Central memory CD8-positive, alpha-beta T cell (primary cell): ENCODE measurements at regions not wholly inside any gene's neighbourhood (a gene's known extent, or its start where the extent isn't known, plus 50 kb on each side); places are given as distances from the start of the nearest gene placed in this dataset.

Source experiments
- ATAC-seq: fragments of 150-1000 bp; cut with Tn5 transposase; replicated peaks from 2 replicates; pipeline ENCODE4 v1.10.0; 2022; ENCODE audit warnings: mild to moderate bottlenecking, moderate FRiP score, moderate number of reproducible peaks; ENCODE audit not compliant: poor library complexity, severe bottlenecking; ENCODE audit errors: extremely low read depth
- DNase-seq, 2 donors: peaks; one replicate each; pipeline ENCODE4 v3.0.0; 2021; ENCODE audit warnings: low spot score in 2 of 2
- H3K27ac Mint-ChIP-seq: one replicate; pipeline ENCODE4 v1.8.0; 2022; ENCODE audit warnings: low read depth, mild to moderate bottlenecking, moderate library complexity, mixed read lengths
- H3K27me3 Mint-ChIP-seq: one replicate; pipeline ENCODE4 v1.8.0; 2022; ENCODE audit warnings: mixed read lengths
- H3K36me3 Mint-ChIP-seq: one replicate; pipeline ENCODE4 v1.8.0; 2022; ENCODE audit warnings: mild to moderate bottlenecking, moderate library complexity, mixed read lengths; ENCODE audit not compliant: insufficient read depth
- H3K4me1 Mint-ChIP-seq: one replicate; pipeline ENCODE4 v1.8.0; 2022; ENCODE audit warnings: mixed read lengths
- H3K4me3 Mint-ChIP-seq: one replicate; pipeline ENCODE4 v1.8.0; 2022; ENCODE audit warnings: mild to moderate bottlenecking, moderate library complexity, mixed read lengths
- H3K9me3 Mint-ChIP-seq: one replicate; pipeline ENCODE4 v1.8.0; 2022; ENCODE audit warnings: mixed read lengths

DNA sequence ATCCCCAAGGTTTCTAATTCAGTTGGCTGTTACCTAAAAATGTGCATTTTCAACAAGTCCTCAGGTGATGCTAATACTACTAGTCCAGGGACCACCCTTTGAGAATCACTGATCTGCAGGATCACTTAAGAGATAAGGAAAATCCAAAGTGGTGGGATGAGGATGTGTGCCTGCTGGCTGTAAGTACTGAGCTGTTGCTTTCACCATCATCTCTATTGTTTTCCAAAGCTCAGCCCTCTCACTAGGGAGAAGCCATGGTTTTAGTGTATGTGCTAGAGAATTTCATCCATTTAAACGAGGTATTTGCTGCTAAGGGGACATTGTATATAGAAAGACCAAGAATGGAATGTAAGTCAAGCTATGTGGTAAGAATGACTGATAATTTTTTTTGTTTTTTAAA lies 202.3 kb downstream of the KIF21A start:
- H3K27me3 Mint-ChIP-seq: peaks cover 17% of the 10 kb centered on the region
- H3K4me3 Mint-ChIP-seq: no peak overlapping the region
- DNase-seq: no peak
- no peaks in the 10 kb centered on the region for H3K9me3 Mint-ChIP-seq
- no peak for ATAC-seq
- no peaks in the 10 kb centered on the region for H3K4me1 Mint-ChIP-seq
- H3K27ac Mint-ChIP-seq: no peak overlapping the region
- peaks cover 2% of the 10 kb centered on the region for H3K36me3 Mint-ChIP-seq

DNA sequence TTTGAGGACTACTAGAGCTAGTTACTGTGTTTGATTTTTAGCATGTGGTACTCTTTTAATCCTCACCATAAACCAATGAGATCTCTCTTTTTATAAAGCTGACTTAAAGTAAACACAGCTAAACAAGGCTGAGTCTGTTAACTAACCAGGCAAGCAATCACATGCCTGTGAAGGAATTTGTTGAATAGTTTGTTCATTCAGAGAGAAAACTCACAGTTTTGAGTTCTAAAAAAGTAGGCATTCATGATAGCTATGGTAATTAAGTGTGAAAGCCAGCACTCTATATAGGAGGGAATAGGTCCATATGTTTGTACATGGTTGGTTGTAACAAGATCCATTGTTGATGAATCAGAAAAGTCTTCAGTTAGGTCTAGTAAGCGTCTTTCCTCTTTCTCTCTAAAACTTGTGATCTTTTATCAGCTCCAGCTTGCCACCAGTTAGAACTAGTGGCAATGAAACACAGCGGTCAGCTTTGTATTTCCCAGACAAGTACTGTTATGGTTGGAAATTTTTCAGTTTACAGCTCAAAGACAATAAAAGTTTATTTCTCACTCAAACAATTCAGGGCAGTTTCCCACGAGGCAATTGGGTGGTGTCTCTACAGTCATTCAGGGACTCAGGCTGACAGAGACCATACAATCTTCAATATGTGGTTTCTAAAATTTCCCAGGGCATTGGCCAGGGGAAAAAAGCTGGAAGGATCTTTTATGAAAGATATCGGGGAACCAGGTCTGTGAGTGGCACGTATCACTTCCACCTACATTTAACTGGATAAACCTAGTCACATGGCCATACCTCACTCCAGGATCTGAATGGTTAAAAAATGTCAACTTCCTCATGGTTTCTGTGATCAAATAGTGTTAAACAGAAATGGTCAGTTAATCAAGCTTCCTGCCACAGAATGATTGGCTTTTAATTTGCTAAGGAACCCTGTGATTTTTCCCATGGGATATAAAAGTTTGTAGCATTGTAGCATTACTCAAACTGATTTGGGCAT lies 203.1 kb downstream of the KIF21A start:
- DNase-seq (no peak), ATAC-seq (no peak)
- Mint-ChIP-seq H3K36me3 (peaks cover 2% of the 10 kb centered on the region), H3K27me3 (peaks cover 9% of the 10 kb centered on the region), H3K4me3 (no peak overlapping the region), H3K4me1 (no peaks in the 10 kb centered on the region), H3K9me3 (no peaks in the 10 kb centered on the region), H3K27ac (no peak overlapping the region)

DNA sequence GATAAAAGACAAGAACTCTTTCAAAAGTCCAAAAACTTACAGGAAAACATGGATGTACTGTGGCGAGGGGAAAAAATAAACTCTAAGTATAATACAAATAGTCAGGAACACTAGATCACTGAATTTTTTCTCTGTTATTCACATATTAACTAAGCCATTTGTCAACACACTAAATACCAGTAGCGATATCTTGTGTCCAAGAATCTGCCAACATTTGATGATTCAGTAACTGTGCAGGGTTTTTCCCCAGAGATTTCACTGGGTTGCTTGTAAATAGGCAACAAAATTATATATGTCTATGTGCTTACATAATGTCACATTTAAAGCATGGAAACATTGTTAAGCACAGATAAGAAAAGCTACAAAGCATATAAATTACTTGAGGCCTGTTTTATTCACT lies 205.9 kb downstream of the KIF21A start:
- no peaks in the 10 kb centered on the region for H3K27me3 Mint-ChIP-seq
- H3K9me3 Mint-ChIP-seq: no peaks in the 10 kb centered on the region
- H3K4me1 Mint-ChIP-seq: no peaks in the 10 kb centered on the region
- no peak overlapping the region for H3K4me3 Mint-ChIP-seq
- no peak overlapping the region for H3K27ac Mint-ChIP-seq
- DNase-seq: no peak
- no peak for ATAC-seq
- H3K36me3 Mint-ChIP-seq: peaks cover 4% of the 10 kb centered on the region

DNA sequence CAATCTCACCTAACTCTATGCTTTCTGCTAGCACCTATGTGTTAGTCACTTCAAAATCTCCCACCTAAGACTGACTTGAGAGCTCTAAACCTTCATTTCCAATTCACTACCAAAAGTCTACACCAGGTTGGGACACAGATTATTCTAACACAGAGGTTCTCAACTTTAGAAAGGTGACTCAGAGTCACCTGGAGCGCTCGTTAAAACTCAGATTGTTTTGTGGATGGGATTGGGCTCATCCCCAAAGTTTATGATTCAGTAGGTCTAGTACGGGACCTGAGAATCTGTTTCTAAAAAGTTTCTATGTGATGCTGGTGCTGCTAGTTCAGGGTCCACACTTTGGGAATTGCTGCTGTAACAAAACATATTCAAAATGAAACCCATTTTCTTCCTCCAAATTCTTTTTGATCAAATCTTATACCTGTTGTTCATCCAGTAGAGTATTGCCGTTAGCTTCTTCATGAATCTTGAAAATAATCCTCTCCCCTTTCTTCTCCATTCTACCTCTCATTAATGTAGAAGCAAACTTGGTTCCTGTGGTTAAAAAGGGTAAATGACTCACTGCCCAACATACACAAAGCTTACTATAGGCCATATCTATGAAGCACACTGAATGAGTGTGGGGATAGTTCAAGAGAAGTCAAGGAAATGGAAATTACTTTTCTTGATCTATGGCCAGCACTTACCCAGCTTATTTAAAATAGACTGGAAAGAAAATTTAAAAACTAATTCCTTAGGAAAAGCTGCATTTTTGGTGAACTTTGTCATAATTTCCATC lies 206.7 kb downstream of the KIF21A start:
- Mint-ChIP-seq H3K27me3 (peaks cover 8% of the 10 kb centered on the region), H3K4me3 (no peak overlapping the region), H3K9me3 (no peaks in the 10 kb centered on the region), H3K27ac (no peak overlapping the region), H3K36me3 (peaks cover 4% of the 10 kb centered on the region), H3K4me1 (no peaks in the 10 kb centered on the region)
- ATAC-seq (no peak), DNase-seq (no peak)

DNA sequence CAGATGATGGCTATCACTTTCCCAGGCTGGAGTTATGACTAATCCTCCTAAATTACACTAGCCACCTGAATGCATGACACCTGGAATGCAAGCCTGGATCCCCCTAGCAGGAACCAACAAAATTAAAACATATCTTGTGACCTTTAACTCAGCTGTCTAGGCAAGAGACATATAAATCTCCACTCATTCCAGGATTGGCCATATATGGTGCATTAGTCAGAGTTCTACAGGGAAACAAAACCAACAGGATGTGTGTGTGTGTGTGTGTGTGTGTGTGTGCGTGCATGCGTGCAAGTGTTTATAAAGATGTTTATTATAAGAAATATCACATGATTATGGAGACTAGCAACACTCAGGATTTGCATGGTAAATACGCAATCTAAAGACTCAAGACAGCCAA lies 212.8 kb downstream of the KIF21A start:
- DNase-seq (no peak), ATAC-seq (no peak)

DNA sequence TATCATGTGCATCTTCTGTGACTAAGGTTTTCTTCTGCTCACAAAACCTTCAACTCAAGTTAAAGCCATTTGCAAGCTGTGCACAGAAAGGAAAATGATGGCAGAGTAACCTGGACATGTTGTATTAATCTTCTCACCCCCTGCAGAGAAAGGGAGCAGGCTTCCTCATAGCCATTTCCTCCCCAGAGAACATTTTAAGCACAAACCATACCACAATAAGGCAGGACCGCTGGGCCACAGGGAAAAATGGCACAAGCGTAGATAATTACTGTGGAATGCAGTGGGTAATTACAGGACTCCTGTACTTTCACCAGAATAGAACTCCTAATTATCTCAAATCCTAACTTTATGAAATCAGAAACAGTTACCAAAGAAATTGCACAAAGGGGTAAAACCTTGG lies 215.7 kb downstream of the KIF21A start:
- H3K36me3 Mint-ChIP-seq: no peaks in the 10 kb centered on the region
- ATAC-seq (no peak), DNase-seq (no peak)
- no peaks in the 10 kb centered on the region for H3K4me1 Mint-ChIP-seq
- no peak overlapping the region for H3K4me3 Mint-ChIP-seq
- no peak overlapping the region for H3K27ac Mint-ChIP-seq
- H3K9me3 Mint-ChIP-seq: peaks cover 6% of the 10 kb centered on the region
- peaks cover 47% of the 10 kb centered on the region for H3K27me3 Mint-ChIP-seq

More for the DNA sequence above, 212.8 kb downstream of the KIF21A start:
- Mint-ChIP-seq H3K27ac (no peak overlapping the region), H3K4me3 (no peak overlapping the region), H3K4me1 (no peaks in the 10 kb centered on the region), H3K9me3 (no peaks in the 10 kb centered on the region), H3K27me3 (peaks cover 47% of the 10 kb centered on the region), H3K36me3 (peaks cover 2% of the 10 kb centered on the region)

DNA sequence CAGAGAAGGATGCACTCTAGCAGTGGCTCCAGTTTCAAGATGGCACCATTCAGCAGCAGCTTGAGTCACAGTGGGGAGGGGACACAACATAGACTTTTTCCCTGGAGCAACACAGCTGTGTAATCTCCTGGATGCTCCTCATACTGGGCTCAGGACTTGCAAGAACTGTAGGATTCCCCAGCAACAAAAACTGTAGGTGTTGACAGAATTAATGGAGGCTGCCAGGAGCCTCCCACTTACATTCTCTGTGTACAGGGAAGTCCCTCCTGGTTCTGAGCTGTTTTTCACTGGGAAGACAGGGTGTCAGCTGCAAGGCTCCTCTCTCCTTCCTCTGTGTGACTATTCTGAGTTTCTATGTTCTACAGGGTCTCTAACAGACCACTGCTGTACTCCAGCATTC lies 217.9 kb downstream of the KIF21A start:
- Mint-ChIP-seq H3K4me1 (no peaks in the 10 kb centered on the region), H3K27ac (no peak overlapping the region)
- no peak for DNase-seq

DNA sequence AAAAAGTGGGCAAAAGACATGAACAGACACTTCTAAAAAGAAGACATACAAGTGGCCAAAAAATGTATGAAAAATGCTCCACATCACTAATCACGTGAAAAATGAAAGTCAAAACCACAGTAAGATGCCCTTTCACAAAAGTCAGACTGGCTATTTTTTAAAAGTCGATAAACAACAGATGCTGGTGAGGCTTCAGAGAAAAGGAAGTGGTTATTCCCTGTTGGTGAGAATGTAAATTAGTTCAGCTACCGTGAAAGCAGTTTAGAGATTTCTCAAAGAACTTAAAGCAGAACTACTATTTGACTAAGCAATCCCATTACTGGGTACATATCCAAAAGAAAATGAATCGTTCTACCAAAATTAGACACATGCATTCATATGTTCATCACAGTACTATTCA lies 237.0 kb downstream of the KIF21A start:
- peaks cover 10% of the 10 kb centered on the region for H3K27me3 Mint-ChIP-seq
- ATAC-seq (no peak), DNase-seq (no peak)
- peaks cover 2% of the 10 kb centered on the region for H3K36me3 Mint-ChIP-seq
- H3K27ac Mint-ChIP-seq: no peak overlapping the region
- H3K4me3 Mint-ChIP-seq: no peak overlapping the region
- peaks cover 6% of the 10 kb centered on the region for H3K9me3 Mint-ChIP-seq
- H3K4me1 Mint-ChIP-seq: no peaks in the 10 kb centered on the region

More for the DNA sequence above, 217.9 kb downstream of the KIF21A start:
- H3K27me3 Mint-ChIP-seq: peaks cover 39% of the 10 kb centered on the region
- H3K36me3 Mint-ChIP-seq: no peaks in the 10 kb centered on the region
- no peak overlapping the region for H3K4me3 Mint-ChIP-seq
- ATAC-seq: no peak
- peaks cover 6% of the 10 kb centered on the region for H3K9me3 Mint-ChIP-seq

DNA sequence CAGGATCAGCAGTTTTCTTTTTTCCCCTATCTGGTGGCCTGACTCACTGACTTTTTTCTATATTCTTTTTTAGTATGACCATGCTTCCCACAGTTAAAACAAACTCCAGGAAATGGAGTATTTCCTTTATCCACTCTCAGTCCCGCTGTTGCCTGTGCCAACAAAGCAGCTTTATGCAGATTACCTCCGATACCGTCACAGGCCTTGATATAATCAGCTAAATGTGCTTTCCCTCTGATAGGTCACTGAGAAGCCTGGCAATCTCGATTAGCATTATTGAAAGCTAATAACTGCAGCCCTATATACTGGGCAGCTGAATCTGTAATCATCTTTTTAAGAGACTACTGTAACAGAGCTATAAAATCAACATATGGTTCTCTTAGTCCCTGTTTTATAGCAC lies 243.6 kb downstream of the KIF21A start:
- Mint-ChIP-seq H3K4me1 (no peaks in the 10 kb centered on the region), H3K4me3 (no peak overlapping the region), H3K36me3 (no peaks in the 10 kb centered on the region), H3K9me3 (no peaks in the 10 kb centered on the region), H3K27me3 (peaks cover 18% of the 10 kb centered on the region), H3K27ac (no peak overlapping the region)
- DNase-seq (no peak), ATAC-seq (no peak)

DNA sequence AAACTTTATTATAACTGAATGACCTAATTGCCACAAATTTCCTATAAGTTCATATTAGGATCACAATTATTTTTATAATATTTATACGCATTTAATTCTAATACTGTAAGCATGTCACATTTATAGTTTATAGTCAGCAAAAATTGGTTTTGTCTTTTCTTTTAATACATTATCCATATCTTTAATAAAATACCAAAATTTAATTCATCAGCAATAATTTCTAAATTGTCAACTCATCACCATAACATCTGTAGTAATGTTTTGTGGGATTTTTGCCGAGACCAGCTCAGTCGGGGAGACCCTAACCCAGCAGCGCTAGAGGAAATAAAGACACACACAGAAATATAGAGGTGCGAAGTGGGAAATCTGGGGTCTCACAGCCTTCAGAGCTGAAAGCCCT lies 254.2 kb downstream of the KIF21A start:
- Mint-ChIP-seq H3K4me1 (no peaks in the 10 kb centered on the region), H3K27me3 (no peaks in the 10 kb centered on the region), H3K4me3 (no peak overlapping the region), H3K27ac (no peak overlapping the region), H3K9me3 (no peaks in the 10 kb centered on the region), H3K36me3 (no peaks in the 10 kb centered on the region)
- no peak for DNase-seq
- ATAC-seq: no peak

DNA sequence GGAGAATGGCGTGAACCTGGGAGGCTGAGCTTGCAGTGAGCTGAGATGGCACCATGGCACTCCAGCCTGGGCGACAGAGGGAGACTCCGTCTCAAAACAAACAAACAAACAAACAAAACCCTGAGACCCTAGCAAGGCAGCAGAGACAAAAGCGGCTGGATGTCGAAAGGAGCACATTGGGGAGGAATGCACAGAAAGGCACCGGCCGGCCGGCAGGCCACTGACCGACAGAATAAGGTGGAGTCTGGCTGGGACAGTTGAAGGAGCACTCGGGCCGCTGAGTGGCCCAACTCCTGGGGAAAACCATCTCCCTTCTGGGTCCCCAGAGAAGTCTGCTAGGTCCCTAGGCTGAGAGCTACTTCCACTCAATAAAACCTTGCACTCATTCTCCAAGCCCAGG lies 256.2 kb downstream of the KIF21A start:
- Mint-ChIP-seq H3K4me3 (no peak overlapping the region), H3K4me1 (no peaks in the 10 kb centered on the region), H3K36me3 (no peaks in the 10 kb centered on the region), H3K9me3 (no peaks in the 10 kb centered on the region), H3K27ac (no peak overlapping the region), H3K27me3 (no peaks in the 10 kb centered on the region)
- DNase-seq (no peak), ATAC-seq (no peak)

DNA sequence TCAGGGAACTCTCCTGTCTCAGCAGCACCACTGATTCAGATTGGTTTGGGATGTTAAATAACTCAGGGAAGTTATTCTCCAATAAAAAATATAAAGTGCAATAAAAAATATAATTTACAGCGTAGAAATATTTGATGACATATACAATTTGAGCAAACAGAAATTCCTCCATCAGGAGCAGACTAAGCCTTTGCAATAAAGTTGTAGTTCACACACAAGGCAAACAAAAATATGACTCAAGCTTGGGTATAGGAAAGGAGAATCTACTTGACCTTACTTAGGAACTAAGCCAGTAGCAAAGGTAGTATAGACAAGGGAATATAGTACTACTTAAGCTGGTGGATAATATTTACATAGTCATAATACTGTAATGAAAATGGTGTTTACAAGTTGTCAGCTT lies 264.1 kb downstream of the KIF21A start:
- H3K27ac Mint-ChIP-seq: no peak overlapping the region
- no peaks in the 10 kb centered on the region for H3K9me3 Mint-ChIP-seq
- no peaks in the 10 kb centered on the region for H3K36me3 Mint-ChIP-seq
- ATAC-seq (no peak), DNase-seq (no peak)
- H3K4me1 Mint-ChIP-seq: no peaks in the 10 kb centered on the region
- H3K27me3 Mint-ChIP-seq: peaks cover 11% of the 10 kb centered on the region
- no peak overlapping the region for H3K4me3 Mint-ChIP-seq

DNA sequence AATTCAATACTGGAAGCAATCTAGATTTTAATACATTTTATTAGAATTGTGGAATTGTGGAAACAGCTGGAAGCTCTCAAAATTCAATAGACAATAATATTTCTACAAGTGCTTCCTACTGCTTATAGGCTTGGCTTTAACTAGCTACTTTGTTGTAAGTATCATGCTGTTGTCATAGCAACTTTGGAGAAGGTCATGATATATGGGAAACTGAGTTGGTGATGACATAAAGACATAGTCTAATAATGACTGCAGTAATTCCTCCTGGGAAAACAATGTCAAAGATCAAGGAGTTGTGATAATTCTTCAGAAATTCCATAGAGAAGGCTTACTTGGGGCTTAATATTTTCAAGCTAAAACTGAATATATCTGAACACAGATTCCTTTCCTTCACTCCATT lies 266.6 kb downstream of the KIF21A start:
- Mint-ChIP-seq H3K27ac (no peak overlapping the region), H3K9me3 (no peaks in the 10 kb centered on the region), H3K27me3 (peaks cover 11% of the 10 kb centered on the region), H3K4me3 (no peak overlapping the region), H3K4me1 (no peaks in the 10 kb centered on the region), H3K36me3 (no peaks in the 10 kb centered on the region)
- DNase-seq (no peak), ATAC-seq (no peak)
